MM.1S (cell line): ENCODE measurements at regions not wholly inside any gene's neighbourhood (a gene's known extent, or its start where the extent isn't known, plus 50 kb on each side); places are given as distances from the start of the nearest gene placed in this dataset.

Experiments
- CTCF ChIP-seq: fragments of 300-600 bp; sonication (generic); IDR thresholded peaks from 2 replicates; pipeline ENCODE4 v1.5.1; 2016; ENCODE audit warnings: antibody characterized with exemption, low read length, mixed read lengths
- EZH2 ChIP-seq: fragments of 300-600 bp; sonication (generic); optimal IDR thresholded peaks from 2 replicates; pipeline ENCODE3; 2017; ENCODE audit warnings: low read depth, mild to moderate bottlenecking, antibody characterized with exemption, low read length, mixed read lengths
- EZH2phosphoT487 ChIP-seq: fragments of 300-600 bp; sonication (generic); IDR thresholded peaks from 2 replicates; pipeline ENCODE4 v1.6.1; 2018; ENCODE audit warnings: antibody characterized with exemption, low read length

DNA sequence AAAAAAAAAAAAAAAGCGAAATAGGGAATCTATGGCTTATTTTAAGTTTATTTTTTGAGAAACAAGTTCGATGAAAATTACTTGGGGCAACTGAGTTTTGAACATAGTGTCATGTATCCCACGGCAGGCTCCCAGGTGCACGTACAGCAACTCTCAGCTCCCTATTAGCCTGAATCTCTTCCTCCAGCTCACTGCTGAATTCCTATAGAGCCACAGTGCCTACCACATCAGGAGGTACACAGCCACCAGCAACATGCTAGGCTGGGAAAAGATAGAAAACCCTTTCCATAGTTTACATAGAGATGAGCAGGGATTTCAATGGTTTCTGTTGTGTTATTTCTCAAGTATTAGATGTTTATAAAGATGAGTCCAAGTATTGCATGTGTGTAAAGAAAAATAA, 115.9 kb upstream of the RGMB start:
- no peak for TF ChIP-seq CTCF
- no peak for TF ChIP-seq EZH2
- TF ChIP-seq EZH2phosphoT487, result no peak
